GM12864 (cell line): ENCODE measurements at regions not wholly inside any gene's neighbourhood (a gene's known extent, or its start where the extent isn't known, plus 50 kb on each side); places are given as distances from the start of the nearest gene placed in this dataset.

Experiments used
- DNase-seq: peaks from one replicate; pipeline ENCODE4 v3.0.0-alpha.2; 2011; ENCODE audit warnings: low read depth
- H3K4me3 ChIP-seq: 2 replicates; pipeline ENCODE4 v1.5.1; 2011; ENCODE audit warnings: mild to moderate bottlenecking, low read depth, low read length, control low read depth
- TF ChIP-seq, protein P1 (sequence below): IDR thresholded peaks from 2 replicates; pipeline ENCODE4 v1.5.1; 2011; ENCODE audit warnings: low read depth, mild to moderate bottlenecking, moderate library complexity, low read length, control low read depth, inconsistent platforms; ENCODE audit errors: missing control alignments

DNA sequence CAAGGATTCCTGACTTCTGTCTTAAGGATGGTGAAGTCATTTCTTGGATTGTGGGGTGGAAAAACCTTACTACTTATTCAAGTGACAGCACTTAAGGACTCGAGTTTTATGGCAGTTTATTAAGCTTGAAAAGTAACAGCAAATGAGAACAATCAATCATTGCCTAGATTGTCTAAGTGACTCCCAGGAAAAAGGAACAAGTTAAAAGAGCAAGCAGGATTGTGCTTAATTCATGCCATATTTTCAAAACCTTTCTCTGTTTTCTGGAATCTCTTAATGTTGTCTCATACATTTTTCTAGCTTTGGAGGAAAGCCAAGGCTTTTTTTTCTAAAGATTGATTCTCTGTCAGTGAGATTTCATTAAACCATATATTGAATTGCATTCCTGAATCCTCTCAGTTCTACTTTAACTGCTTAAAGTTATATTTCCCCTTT, 236.2 kb upstream of the HTR2A start:
- TF ChIP-seq, protein P1, sequence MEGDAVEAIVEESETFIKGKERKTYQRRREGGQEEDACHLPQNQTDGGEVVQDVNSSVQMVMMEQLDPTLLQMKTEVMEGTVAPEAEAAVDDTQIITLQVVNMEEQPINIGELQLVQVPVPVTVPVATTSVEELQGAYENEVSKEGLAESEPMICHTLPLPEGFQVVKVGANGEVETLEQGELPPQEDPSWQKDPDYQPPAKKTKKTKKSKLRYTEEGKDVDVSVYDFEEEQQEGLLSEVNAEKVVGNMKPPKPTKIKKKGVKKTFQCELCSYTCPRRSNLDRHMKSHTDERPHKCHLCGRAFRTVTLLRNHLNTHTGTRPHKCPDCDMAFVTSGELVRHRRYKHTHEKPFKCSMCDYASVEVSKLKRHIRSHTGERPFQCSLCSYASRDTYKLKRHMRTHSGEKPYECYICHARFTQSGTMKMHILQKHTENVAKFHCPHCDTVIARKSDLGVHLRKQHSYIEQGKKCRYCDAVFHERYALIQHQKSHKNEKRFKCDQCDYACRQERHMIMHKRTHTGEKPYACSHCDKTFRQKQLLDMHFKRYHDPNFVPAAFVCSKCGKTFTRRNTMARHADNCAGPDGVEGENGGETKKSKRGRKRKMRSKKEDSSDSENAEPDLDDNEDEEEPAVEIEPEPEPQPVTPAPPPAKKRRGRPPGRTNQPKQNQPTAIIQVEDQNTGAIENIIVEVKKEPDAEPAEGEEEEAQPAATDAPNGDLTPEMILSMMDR: no peak
- DNase-seq: no peak
- no peak overlapping the region for H3K4me3 ChIP-seq

DNA sequence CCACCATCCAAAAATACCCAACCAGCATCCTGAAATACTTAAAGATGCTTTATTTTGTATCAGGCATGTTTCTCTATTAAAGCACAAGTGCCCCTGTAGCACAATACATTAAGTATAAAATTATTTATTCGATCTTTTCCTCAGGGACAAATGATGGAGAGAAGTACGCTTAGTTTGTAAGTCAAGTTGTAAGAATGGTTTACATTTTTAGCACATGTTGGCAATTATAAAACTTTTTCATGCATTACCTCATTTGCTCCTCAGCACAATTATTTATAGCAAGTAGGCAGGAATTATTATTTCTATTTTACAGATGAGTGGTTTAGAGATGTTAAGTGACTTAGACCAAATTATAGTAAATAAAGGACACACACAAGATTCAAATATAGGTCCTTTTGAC, 232.6 kb upstream of the HTR2A start:
- no peak for DNase-seq
- no peak overlapping the region for H3K4me3 ChIP-seq
- TF ChIP-seq, protein P1: no peak

DNA sequence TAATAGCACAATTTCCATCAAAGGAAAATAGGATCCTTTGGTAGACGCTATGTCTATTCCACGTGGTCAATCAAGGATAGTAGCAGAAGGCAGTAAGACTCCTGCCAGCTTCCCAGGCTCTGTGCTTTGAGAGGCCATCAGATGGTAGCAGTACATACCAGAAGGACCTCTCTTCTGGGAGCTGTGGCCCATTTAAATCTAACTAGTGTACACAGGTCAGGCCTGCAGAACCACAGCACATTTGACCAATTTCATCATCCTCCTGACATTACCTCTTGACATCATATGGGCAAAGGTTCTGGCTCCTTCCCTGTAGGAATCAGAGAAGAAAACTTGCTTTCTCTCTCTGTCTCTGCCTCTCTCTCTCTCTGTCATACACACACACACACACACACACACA, 229.6 kb upstream of the HTR2A start:
- no peak overlapping the region for H3K4me3 ChIP-seq
- no peak for DNase-seq
- TF ChIP-seq, protein P1: peak; percentile 9

DNA sequence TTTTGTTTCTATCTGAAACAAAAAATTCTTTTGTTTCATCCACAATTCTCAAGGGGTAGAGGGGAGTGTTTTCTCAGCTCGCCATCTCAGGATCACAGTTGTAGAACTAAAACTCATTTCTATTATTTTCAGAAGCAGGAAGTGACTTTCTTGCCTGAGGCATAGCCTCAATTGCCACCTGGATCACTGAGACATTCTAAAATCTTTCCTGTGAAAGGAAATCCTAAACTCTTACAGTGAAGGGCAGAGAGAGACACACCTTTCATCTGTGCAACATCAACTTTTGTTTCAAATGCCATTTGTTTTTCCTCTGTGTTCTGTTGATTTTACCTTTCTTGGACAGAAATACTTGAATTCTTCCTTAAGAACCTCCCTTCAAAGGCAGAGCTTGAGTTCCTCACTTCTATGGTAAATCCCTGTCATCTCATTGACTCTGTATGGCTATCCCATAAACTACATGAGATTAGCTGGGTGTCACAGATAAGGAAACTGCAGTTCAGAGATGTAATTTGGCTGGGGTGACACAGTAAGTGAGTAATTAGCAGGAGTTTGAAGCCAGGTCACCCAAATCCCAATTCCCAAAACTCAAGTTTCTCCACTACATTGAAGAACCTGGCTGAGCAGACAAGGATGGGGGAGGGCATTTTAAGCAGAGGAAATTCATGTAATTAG, 224.4 kb upstream of the HTR2A start:
- TF ChIP-seq, protein P1: no peak
- no peak overlapping the region for H3K4me3 ChIP-seq
- DNase-seq: no peak

DNA sequence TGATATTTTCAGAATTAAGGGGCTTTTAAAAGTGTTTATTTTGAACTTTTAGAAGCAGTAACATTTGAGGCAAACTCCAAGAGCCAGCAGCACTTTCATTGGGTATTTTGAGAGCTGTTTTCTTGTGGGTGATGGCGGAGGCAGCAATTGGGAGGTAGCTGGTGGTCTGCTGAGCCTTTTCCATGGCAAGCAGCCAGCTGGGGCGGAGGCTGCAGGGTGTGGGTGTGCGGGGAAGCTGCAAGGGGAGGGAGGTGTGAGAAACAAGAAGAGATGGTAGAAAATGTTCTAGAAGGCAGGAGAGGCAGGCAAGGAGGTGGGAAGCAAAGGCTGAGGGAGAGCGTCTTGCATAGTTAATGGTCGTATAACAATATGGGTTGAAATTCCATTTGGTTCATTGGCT, 223.4 kb upstream of the HTR2A start:
- no peak for DNase-seq
- no peak overlapping the region for H3K4me3 ChIP-seq
- TF ChIP-seq, protein P1: no peak

DNA sequence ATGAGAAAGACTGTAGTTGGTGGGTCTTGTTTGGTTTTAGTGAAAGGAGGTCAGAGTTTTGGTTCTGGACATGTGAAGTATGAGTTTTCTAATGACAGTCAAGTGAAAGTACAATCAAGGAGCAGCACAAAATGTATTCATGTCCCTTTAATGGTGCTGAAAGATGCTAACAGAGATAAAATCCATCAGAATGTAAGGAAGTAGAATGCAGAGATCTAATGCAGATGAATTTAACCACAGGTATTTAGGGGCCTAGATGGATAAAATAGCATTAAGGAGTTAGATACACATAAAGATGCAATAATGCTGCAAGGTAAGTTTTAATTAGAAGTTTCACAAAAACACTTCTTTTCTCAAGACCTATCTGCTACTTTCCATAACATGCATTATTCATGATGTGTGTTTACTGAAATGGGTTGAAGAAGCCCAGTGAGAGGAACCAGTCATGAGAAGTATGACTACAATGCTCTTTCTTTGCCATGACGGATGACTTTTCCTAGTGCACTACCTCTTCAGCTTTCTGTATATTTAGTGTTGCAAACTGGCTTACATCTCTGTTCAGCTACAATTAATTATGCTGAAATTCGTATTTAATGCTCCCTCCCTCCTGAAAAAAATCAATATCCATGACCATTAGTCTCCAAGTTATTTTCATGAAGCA, 222.9 kb upstream of the HTR2A start:
- TF ChIP-seq, protein P1: no peak
- no peak overlapping the region for H3K4me3 ChIP-seq
- no peak for DNase-seq

DNA sequence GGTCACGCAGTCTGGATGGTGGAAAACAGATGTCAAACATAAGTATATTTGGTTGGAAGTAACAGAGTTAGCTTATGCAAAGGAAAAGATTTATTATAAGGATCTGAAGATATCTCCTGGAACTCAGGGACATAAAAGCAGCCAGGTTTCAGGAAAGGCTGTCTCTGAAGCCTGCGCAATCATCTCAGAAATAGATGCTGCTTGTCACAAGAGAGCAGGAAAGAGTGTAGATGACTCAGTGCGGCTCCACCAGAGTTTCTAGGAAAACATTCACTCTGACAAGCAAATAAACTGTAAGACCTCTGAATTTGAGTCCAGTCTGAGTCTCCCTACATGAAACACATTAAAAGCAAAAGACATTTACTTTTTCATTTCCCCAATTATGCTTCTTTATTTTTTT, 220.4 kb upstream of the HTR2A start:
- TF ChIP-seq, protein P1: no peak
- no peak for DNase-seq
- H3K4me3 ChIP-seq: no peak overlapping the region
